Activated naive CD8-positive, alpha-beta T cell treated with anti-CD3 and anti-CD28 coated beads, Interleukin-2, amount 10 ng/mL, durations not matched to agents 7 days and 5 days (primary cell): ENCODE measurements at regions not wholly inside any gene's neighbourhood (a gene's known extent, or its start where the extent isn't known, plus 50 kb on each side); places are given as distances from the start of the nearest gene placed in this dataset.
"Not testable (repeated sequence)": the region's sequence is repeated elsewhere in the genome, so short reads cannot be mapped to it uniquely, and the experiment has no call there.

ENCODE experiments used
- ATAC-seq: fragments of 150-1000 bp; cut with Tn5 transposase; one replicate; pipeline ENCODE4 v1.10.0; 2021; ENCODE audit warnings: low read depth, moderate library complexity
- POLR2A ChIA-PET: fragments of 350-600 bp; sonication (Branson Sonifier 250); formaldehyde crosslinking; loops from one replicate; lab custom pipeline; 2021; ENCODE audit warnings: antibody characterized with exemption; lab: Charles Lee
- DNase-seq: peaks from one replicate; pipeline ENCODE4 v3.0.0; 2021
- H3K27ac Mint-ChIP-seq: one replicate; pipeline ENCODE4 v1.8.0; 2022; ENCODE audit warnings: mild to moderate bottlenecking, mixed read lengths
- H3K27me3 Mint-ChIP-seq: one replicate; pipeline ENCODE4 v1.8.0; 2022; ENCODE audit warnings: mild to moderate bottlenecking, moderate library complexity, mixed read lengths
- H3K36me3 Mint-ChIP-seq: one replicate; pipeline ENCODE4 v1.8.0; 2021; ENCODE audit warnings: mild to moderate bottlenecking, mixed read lengths
- H3K4me1 Mint-ChIP-seq: one replicate; pipeline ENCODE4 v1.8.0; 2021; ENCODE audit warnings: mixed read lengths
- H3K4me3 Mint-ChIP-seq: one replicate; pipeline ENCODE4 v1.8.0; 2022; ENCODE audit warnings: mild to moderate bottlenecking, moderate library complexity, mixed read lengths
- H3K9me3 Mint-ChIP-seq: one replicate; pipeline ENCODE4 v1.8.0; 2021; ENCODE audit warnings: mixed read lengths

DNA sequence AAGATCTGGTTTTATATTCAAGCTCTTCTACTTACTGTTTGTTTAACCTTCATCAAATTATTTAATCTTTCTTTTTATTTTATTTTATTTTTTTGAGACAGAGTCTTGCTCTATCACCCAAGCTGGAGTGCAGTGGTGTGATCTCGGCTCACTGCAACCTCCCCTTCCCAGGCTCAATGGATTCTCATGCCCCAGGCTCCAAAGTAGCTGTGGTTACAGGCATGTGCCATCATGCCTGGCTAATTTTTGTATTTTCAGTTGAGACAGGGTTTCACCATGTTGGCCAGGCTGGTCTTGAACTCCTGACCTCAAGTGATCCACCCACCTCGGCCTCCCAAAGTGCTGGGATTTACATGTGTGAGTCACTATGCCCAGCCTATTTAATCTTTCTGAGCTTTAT lies 821.5 kb upstream of the ATXN7L3B start:
- H3K4me1 Mint-ChIP-seq, POLR2A ChIA-PET, H3K27me3 Mint-ChIP-seq, H3K36me3 Mint-ChIP-seq, H3K27ac Mint-ChIP-seq, H3K4me3 Mint-ChIP-seq, DNase-seq, H3K9me3 Mint-ChIP-seq, ATAC-seq: not testable (repeated sequence)

DNA sequence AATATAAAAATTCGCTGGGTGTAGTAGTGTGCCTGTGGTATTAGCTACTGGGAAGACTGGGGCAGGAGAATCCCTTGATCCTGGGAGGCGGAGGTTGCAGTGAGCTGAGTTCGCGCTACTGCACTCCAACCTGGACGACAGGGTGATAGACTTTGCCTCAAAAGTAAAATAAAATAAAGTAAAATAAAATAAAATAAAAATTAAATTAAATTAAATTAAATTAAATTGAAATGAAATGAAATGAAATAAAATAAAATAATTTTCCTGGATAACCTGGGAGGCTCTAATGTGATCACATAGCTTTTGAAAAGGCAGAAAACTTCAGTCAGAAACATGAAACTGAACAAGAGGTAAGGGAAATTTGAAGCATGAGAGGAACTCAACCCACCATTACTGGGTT lies 818.4 kb upstream of the ATXN7L3B start:
- H3K4me3 Mint-ChIP-seq: no peak overlapping the region
- H3K36me3 Mint-ChIP-seq: no peaks in the 10 kb centered on the region
- H3K27me3 Mint-ChIP-seq: no peaks in the 10 kb centered on the region
- DNase-seq: no peak
- peaks cover 2% of the 10 kb centered on the region for H3K9me3 Mint-ChIP-seq
- no peak for ATAC-seq
- POLR2A ChIA-PET: no interaction called here
- no peak overlapping the region for H3K27ac Mint-ChIP-seq
- no peaks in the 10 kb centered on the region for H3K4me1 Mint-ChIP-seq

DNA sequence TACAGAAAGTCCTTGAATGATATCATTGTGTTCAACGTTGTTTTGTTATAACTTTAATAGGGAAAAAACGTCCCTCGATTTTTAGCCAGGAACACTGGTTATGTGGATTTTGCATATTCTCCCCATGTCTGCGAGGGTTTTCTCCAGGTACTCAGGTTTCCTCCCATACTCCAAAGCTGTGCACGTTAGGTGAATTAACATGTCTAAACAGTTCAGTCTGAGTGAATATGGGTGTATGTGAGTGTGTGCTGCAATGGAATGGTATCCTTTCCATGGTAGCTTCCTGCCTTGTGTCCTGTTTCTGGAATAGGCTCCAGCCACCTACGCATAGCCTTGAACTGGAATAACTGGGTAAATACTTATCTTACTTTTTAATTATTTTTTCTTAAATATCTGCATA lies 810.8 kb upstream of the ATXN7L3B start:
- DNase-seq (no peak), ATAC-seq (no peak)
- H3K27ac Mint-ChIP-seq: no peak overlapping the region
- POLR2A ChIA-PET: no interaction called here
- H3K9me3 Mint-ChIP-seq: peaks cover 2% of the 10 kb centered on the region
- H3K4me1 Mint-ChIP-seq: no peaks in the 10 kb centered on the region
- H3K4me3 Mint-ChIP-seq: no peak overlapping the region
- no peaks in the 10 kb centered on the region for H3K36me3 Mint-ChIP-seq
- H3K27me3 Mint-ChIP-seq: no peaks in the 10 kb centered on the region

DNA sequence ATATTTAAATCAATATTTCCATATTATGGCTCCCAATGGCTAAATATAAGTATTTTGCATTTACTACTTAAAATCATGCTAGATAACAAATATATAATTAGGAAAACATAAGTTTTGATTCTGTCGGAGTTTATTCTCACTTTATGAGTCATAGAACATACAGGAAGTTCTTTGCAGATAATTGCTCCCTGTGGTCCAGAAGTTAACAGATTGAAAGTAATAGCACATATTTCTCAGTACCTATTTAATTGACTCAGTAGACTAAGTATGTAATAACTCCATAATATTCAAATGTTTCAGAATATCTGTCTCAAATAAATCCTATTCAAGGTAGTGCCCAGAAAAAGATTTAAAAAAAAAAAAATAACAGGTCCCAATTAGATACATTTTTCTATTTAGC lies 806.0 kb upstream of the ATXN7L3B start:
- no peaks in the 10 kb centered on the region for H3K36me3 Mint-ChIP-seq
- ATAC-seq (no peak), DNase-seq (no peak)
- H3K27ac Mint-ChIP-seq: no peak overlapping the region
- H3K27me3 Mint-ChIP-seq: no peaks in the 10 kb centered on the region
- POLR2A ChIA-PET: no interaction called here
- H3K9me3 Mint-ChIP-seq: peaks cover 1% of the 10 kb centered on the region
- no peak overlapping the region for H3K4me3 Mint-ChIP-seq
- no peaks in the 10 kb centered on the region for H3K4me1 Mint-ChIP-seq

DNA sequence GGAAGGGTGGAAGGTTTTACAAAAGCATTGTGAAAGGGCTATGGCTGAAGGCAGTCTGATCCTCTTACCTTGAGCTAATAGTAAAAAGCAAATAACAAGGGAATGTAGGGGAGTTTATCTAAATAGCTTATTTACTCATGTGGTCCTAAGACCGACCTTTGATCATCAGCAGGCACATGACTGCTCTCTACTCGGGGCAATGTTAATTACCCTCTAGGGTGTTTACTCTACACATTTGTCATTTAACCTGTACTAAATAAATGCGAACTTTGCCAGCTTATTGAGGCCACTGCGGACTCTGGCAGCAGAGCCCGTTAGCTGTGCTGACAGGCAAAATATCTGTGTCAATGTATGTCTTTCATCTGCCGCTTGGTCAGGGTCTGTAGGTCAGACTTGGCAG lies 768.3 kb upstream of the ATXN7L3B start:
- Mint-ChIP-seq H3K4me1 (no peaks in the 10 kb centered on the region), H3K27ac (no peak overlapping the region), H3K9me3 (peaks cover 5% of the 10 kb centered on the region), H3K4me3 (no peak overlapping the region), H3K36me3 (no peaks in the 10 kb centered on the region), H3K27me3 (no peaks in the 10 kb centered on the region)
- ATAC-seq (no peak), DNase-seq (no peak)
- POLR2A ChIA-PET: no interaction called here

DNA sequence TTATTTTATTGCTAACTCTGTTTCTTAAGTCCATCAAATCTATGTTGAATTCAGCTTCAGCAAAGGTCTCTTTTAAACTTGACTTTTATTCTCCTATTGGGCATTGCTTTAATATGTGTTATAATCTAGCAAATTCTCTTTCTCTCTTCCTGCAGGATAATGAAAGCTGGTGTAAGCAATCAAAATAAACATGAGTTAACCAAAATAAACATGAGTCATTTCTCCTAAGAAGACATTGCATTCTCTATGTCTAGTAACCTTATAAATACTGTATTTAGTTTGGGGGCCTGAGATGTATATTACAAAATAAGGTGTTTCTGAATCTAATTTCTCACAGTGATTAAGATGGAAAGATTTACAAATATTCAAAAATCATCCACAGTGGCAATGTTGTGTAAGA lies 739.1 kb upstream of the ATXN7L3B start:
- POLR2A ChIA-PET: no interaction called here
- H3K4me3 Mint-ChIP-seq: no peak overlapping the region
- no peak for DNase-seq
- H3K27me3 Mint-ChIP-seq: no peaks in the 10 kb centered on the region
- ATAC-seq: no peak
- no peaks in the 10 kb centered on the region for H3K4me1 Mint-ChIP-seq
- no peaks in the 10 kb centered on the region for H3K36me3 Mint-ChIP-seq
- H3K9me3 Mint-ChIP-seq: peaks cover 5% of the 10 kb centered on the region
- H3K27ac Mint-ChIP-seq: no peak overlapping the region

DNA sequence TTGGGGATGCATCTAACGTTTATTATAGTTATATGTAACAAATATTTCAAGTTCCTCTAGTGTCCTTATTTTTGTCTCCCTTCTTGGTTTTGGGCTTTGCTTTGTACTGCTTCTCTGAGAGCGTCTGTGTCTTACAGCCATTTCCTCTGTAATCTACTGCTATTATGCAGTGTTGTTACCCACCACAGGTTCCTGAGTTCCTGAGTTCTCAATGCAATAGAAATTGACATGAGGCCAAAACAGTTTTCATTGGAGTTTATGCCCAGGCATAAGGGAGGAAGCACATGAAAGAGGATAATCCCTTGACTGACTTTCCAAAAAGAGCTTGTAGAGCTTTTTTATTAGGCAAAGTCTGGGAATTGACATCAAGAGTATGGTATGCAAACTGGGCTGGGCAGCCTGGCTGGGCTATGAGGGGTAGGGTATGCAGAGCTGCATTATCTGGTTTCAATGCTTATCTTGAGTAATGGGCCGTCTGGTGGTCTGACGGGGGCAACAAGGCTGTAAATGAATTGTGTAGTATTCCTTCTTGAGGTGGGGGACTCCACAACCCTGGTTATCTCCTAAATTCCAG lies 722.5 kb upstream of the ATXN7L3B start:
- DNase-seq (no peak), ATAC-seq (no peak)
- H3K27me3 Mint-ChIP-seq: no peaks in the 10 kb centered on the region
- POLR2A ChIA-PET: no interaction called here
- H3K27ac Mint-ChIP-seq: no peak overlapping the region
- H3K4me3 Mint-ChIP-seq: no peak overlapping the region
- H3K9me3 Mint-ChIP-seq: no peaks in the 10 kb centered on the region
- H3K36me3 Mint-ChIP-seq: no peaks in the 10 kb centered on the region
- no peaks in the 10 kb centered on the region for H3K4me1 Mint-ChIP-seq

DNA sequence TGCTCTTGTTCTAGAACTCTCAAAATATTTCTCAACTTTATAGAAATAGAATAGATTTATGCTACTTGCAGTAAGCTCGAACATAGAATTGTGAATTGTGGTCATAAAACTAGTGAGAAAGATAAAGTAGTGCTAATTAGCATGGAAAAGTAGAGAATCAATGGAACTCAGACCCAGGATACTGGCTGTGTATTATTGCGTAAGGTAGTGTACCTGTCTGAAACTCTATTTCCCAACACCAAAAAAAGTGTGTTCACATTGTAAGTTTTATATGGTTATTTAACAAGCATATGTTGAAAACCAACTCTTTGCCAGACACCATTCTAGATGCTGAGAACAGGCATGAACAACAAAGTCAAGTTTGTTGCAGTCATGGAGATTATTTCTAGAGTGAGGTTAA lies 720.5 kb upstream of the ATXN7L3B start:
- peaks cover under 1% of the 10 kb centered on the region for H3K9me3 Mint-ChIP-seq
- POLR2A ChIA-PET: no interaction called here
- H3K36me3 Mint-ChIP-seq: no peaks in the 10 kb centered on the region
- ATAC-seq (no peak), DNase-seq (no peak)
- no peaks in the 10 kb centered on the region for H3K27me3 Mint-ChIP-seq
- no peak overlapping the region for H3K27ac Mint-ChIP-seq
- H3K4me3 Mint-ChIP-seq: no peak overlapping the region
- H3K4me1 Mint-ChIP-seq: no peaks in the 10 kb centered on the region

DNA sequence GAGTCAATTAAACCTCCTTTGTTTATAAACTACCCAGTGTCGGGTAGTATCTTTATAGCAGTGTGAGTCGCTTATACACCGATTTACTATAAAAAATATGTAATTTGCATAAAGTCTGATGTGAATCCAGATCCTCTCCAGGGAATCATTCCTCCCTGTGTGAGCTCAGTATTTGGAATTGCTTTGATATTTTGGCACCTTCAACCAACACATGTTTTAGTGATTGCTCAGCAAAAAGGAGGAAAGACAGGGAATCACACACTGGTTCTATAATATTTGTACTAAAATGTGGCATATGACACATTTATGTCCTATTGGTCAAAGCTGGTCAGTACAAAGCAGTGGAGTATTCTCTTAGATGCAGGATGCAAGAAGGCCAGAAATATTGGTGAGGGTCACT lies 703.9 kb upstream of the ATXN7L3B start:
- no peaks in the 10 kb centered on the region for H3K9me3 Mint-ChIP-seq
- H3K4me1 Mint-ChIP-seq: no peaks in the 10 kb centered on the region
- DNase-seq (no peak), ATAC-seq (no peak)
- H3K27ac Mint-ChIP-seq: no peak overlapping the region
- POLR2A ChIA-PET: no interaction called here
- no peaks in the 10 kb centered on the region for H3K36me3 Mint-ChIP-seq
- H3K4me3 Mint-ChIP-seq: no peak overlapping the region
- no peaks in the 10 kb centered on the region for H3K27me3 Mint-ChIP-seq

DNA sequence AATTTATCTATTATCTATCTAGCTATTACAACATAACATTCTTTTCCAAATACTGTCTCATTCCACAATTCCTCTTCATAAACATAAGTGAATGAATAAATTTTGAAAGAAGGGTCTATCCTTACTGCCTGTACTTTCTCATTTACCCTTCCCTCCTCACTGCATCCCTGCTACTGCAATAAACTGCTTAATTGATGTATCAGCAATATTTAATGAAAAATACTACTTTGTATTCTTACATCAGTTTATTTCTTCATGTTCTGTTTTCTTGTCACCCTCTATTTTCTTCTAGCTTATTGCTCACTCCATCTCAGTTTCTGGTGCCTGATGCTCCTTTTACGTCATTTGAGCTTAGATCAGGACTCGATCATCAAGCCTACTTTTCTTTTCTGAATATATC lies 695.7 kb upstream of the ATXN7L3B start:
- DNase-seq (no peak), ATAC-seq (no peak)
- no peak overlapping the region for H3K4me3 Mint-ChIP-seq
- H3K36me3 Mint-ChIP-seq: no peaks in the 10 kb centered on the region
- POLR2A ChIA-PET: no interaction called here
- no peaks in the 10 kb centered on the region for H3K9me3 Mint-ChIP-seq
- H3K4me1 Mint-ChIP-seq: no peaks in the 10 kb centered on the region
- H3K27me3 Mint-ChIP-seq: no peaks in the 10 kb centered on the region
- H3K27ac Mint-ChIP-seq: no peak overlapping the region

DNA sequence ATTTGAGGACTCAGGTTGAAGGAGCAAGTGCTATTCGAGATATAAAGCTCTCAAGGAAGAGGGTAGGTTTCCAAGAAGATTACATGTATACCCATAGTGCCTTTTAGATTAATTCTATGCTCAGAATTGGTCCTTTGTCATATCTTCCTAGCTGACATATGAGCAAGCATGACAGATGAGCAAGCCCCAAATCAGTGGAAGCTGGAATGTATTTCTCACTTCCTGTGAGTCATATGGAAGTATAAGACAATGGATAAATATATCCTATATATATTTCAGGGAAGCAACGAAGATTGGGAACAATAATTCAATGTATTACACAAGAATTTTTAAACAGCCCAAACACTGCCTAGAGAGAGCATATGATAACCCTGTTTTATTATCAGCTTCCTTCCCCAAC lies 674.1 kb upstream of the ATXN7L3B start:
- no peaks in the 10 kb centered on the region for H3K9me3 Mint-ChIP-seq
- H3K4me1 Mint-ChIP-seq: no peaks in the 10 kb centered on the region
- no peaks in the 10 kb centered on the region for H3K27me3 Mint-ChIP-seq
- no peaks in the 10 kb centered on the region for H3K36me3 Mint-ChIP-seq
- H3K27ac Mint-ChIP-seq: no peak overlapping the region
- ATAC-seq (no peak), DNase-seq (no peak)
- POLR2A ChIA-PET: no interaction called here
- H3K4me3 Mint-ChIP-seq: no peak overlapping the region

DNA sequence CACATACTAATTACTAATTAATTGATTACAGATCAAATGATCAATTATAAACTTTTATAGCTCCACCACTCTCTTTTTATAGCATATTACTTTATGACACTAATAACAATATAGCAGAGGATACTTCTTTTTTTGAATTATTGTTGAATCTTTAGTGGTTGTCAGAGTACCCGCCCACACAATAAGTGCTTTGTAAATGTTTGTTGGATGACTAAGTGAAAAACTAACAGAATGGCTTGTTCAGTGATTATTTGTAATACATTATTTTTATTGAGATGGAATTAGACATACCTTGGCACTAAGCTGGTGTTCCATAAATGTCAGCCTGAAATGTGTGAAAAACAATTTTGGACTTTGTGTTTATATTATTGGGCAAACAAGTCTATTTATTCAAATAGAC lies 670.5 kb upstream of the ATXN7L3B start:
- H3K27me3 Mint-ChIP-seq: no peaks in the 10 kb centered on the region
- ATAC-seq: no peak
- H3K4me3 Mint-ChIP-seq: no peak overlapping the region
- H3K9me3 Mint-ChIP-seq: no peaks in the 10 kb centered on the region
- H3K4me1 Mint-ChIP-seq: no peaks in the 10 kb centered on the region
- no peaks in the 10 kb centered on the region for H3K36me3 Mint-ChIP-seq
- DNase-seq: no peak
- POLR2A ChIA-PET: no interaction called here
- no peak overlapping the region for H3K27ac Mint-ChIP-seq

DNA sequence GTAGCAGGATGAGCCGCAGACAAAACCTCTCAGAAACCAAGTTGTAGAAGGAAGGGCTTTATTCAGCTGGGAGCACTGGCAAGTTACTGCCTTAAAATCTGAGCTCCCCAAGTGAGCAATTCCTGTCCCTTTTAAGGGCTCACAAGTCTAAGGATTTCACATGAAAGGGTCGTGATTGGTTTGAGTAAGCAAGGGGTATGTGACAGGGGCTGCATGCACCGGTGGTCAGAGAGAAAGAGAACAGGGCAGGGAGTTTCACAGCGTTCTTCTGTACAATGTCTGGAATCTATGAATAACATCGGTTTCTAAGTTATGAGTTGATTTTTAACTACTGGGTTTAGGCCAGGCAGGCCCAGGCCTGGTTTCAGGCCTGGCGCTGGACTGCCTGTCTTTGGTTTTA lies 660.3 kb upstream of the ATXN7L3B start:
- H3K9me3 Mint-ChIP-seq, H3K27ac Mint-ChIP-seq, H3K4me1 Mint-ChIP-seq, ATAC-seq, H3K4me3 Mint-ChIP-seq, DNase-seq, H3K27me3 Mint-ChIP-seq, POLR2A ChIA-PET, H3K36me3 Mint-ChIP-seq: not testable (repeated sequence)

DNA sequence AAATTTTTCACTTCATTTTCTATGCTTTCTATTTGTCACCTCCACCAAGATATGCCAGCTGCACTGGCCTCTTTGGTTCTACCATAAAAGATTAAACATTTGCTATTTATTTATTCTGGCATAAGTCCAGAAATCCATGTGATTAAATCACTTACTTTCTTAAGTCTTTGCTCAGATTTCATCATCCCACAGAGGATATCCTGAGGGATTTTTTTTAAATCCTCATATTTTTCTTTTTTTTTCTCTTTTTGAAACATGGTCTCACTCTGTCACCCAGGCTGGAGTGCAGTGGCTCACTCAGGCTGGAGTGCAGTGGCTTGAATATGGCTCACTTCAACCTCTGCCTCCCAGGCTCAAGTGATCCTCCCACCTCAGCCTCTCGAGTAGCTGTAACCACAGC lies 645.4 kb upstream of the ATXN7L3B start:
- H3K27me3 Mint-ChIP-seq: no peaks in the 10 kb centered on the region
- DNase-seq (no peak), ATAC-seq (no peak)
- no peaks in the 10 kb centered on the region for H3K4me1 Mint-ChIP-seq
- H3K9me3 Mint-ChIP-seq: no peaks in the 10 kb centered on the region
- POLR2A ChIA-PET: no interaction called here
- no peaks in the 10 kb centered on the region for H3K36me3 Mint-ChIP-seq
- H3K4me3 Mint-ChIP-seq: no peak overlapping the region
- H3K27ac Mint-ChIP-seq: no peak overlapping the region

DNA sequence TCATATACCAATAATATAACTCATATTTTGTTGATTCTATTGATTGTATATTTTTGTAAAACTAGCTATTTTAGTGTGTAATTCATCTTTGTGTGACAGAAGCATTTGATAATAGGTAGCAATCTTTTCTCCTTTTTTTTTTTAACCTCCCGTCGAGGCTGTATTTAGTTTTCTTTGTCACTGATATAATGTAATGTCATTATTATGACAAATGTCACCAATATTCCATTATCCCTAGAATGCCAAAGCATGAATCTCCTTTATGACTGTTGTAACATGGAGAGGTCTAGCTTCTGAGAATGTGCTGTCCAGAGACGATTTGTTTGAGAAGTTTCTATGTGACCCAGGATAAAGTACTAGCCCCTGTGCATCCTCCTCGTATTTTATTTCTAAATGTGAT lies 639.0 kb upstream of the ATXN7L3B start:
- Mint-ChIP-seq H3K36me3 (no peaks in the 10 kb centered on the region), H3K27ac (no peak overlapping the region), H3K27me3 (no peaks in the 10 kb centered on the region), H3K4me3 (no peak overlapping the region), H3K9me3 (no peaks in the 10 kb centered on the region), H3K4me1 (no peaks in the 10 kb centered on the region)
- POLR2A ChIA-PET: no interaction called here
- DNase-seq (no peak), ATAC-seq (no peak)
